GM23338 (cell line): ENCODE measurements at regions not wholly inside any gene's neighbourhood (a gene's known extent, or its start where the extent isn't known, plus 50 kb on each side); places are given as distances from the start of the nearest gene placed in this dataset.

ENCODE experiments used
- ATAC-seq: fragments of 200-7000 bp; cut with Tn5 transposase; 3 replicates; pipeline ENCODE4 v1.9.1; 2020
- DNase-seq: peaks from one replicate; pipeline ENCODE4 v3.0.0-alpha.2; 2015; ENCODE audit warnings: low spot score
- H2AFZ ChIP-seq: fragments of 200-600 bp; sonication (generic); 2 replicates; pipeline ENCODE4 v1.8.0; 2016; ENCODE audit warnings: antibody characterized with exemption, mild to moderate bottlenecking, moderate library complexity
- H3F3A ChIP-seq: fragments of 200-600 bp; sonication (generic); replicated peaks from 2 replicates; pipeline ENCODE4 v1.8.0; 2017; ENCODE audit warnings: antibody characterized with exemption, mixed run types, low read depth
- H3K27ac ChIP-seq: fragments of 200-600 bp; sonication (generic); 2 replicates; pipeline ENCODE4 v1.6.1; 2016; ENCODE audit warnings: low read depth
- H3K27me3 ChIP-seq: fragments of 200-600 bp; sonication (generic); 2 replicates; pipeline ENCODE4 v1.8.0; 2016; ENCODE audit warnings: mild to moderate bottlenecking, mixed run types, moderate library complexity; ENCODE audit not compliant: insufficient read depth
- H3K36me3 ChIP-seq: fragments of 200-600 bp; sonication (generic); 2 replicates; pipeline ENCODE4 v1.8.0; 2016; ENCODE audit warnings: mild to moderate bottlenecking; ENCODE audit not compliant: insufficient read depth
- H3K4me1 ChIP-seq: fragments of 200-600 bp; sonication (generic); 2 replicates; pipeline ENCODE4 v1.8.0; 2016; ENCODE audit warnings: mild to moderate bottlenecking, moderate library complexity; ENCODE audit not compliant: insufficient read depth
- H3K4me2 ChIP-seq: fragments of 200-600 bp; sonication (generic); 2 replicates; pipeline ENCODE4 v1.7.1; 2017; ENCODE audit warnings: mixed run types
- H3K4me3 ChIP-seq: fragments of 200-600 bp; sonication (generic); 2 replicates; pipeline ENCODE4 v1.6.1; 2016; ENCODE audit warnings: mixed run types
- H3K79me2 ChIP-seq: fragments of 200-600 bp; sonication (generic); replicated peaks from 2 replicates; pipeline ENCODE4 v1.8.0; 2017; ENCODE audit warnings: mild to moderate bottlenecking; ENCODE audit not compliant: insufficient read depth
- H3K9me2 ChIP-seq: fragments of 200-600 bp; sonication (generic); 2 replicates; pipeline ENCODE4 v1.8.0; 2017; ENCODE audit not compliant: insufficient read depth
- H4K20me1 ChIP-seq: fragments of 200-600 bp; sonication (generic); replicated peaks from 2 replicates; pipeline ENCODE4 v1.8.0; 2017; ENCODE audit warnings: mild to moderate bottlenecking; ENCODE audit not compliant: insufficient read depth
- H3K27ac Mint-ChIP-seq: 2 replicates; pipeline ENCODE4 v1.8.0; 2020; ENCODE audit warnings: inconsistent platforms, mild to moderate bottlenecking, moderate library complexity, mixed read lengths
- H3K27me3 Mint-ChIP-seq: 3 replicates; pipeline ENCODE4 v1.8.0; 2022; ENCODE audit warnings: low read depth, mild to moderate bottlenecking, moderate library complexity, mixed read lengths, inconsistent platforms; ENCODE audit not compliant: insufficient read depth, poor library complexity
- H3K36me3 Mint-ChIP-seq: 3 replicates; pipeline ENCODE4 v1.8.0; 2021; ENCODE audit warnings: low read depth, mild to moderate bottlenecking, inconsistent platforms, moderate library complexity, mixed read lengths
- H3K4me1 Mint-ChIP-seq: 3 replicates; pipeline ENCODE4 v1.8.0; 2020; ENCODE audit warnings: mild to moderate bottlenecking, inconsistent platforms, mixed read lengths
- H3K4me3 Mint-ChIP-seq: 3 replicates; pipeline ENCODE4 v1.8.0; 2021; ENCODE audit warnings: moderate library complexity, mild to moderate bottlenecking, inconsistent platforms, mixed read lengths
- H3K9me3 Mint-ChIP-seq: 3 replicates; pipeline ENCODE4 v1.8.0; 2020; ENCODE audit warnings: moderate library complexity, mild to moderate bottlenecking, inconsistent platforms, mixed read lengths
- CREB1 ChIP-seq: fragments of 250-450 bp; sonication (Bioruptor Pico); IDR thresholded peaks from 2 replicates; pipeline ENCODE4 v1.5.0; 2020; ENCODE audit warnings: low read depth, mild to moderate bottlenecking, moderate library complexity
- EZH2 ChIP-seq: fragments of 200-600 bp; sonication (generic); IDR thresholded peaks from one replicate; pipeline ENCODE4 v1.8.0; 2017; ENCODE audit warnings: antibody characterized with exemption, mild to moderate bottlenecking, low read depth; ENCODE audit not compliant: unreplicated experiment
- EZH2phosphoT487 ChIP-seq: fragments of 200-600 bp; sonication (generic); IDR thresholded peaks from one replicate; pipeline ENCODE4 v1.8.1; 2018; ENCODE audit warnings: antibody characterized with exemption; ENCODE audit not compliant: unreplicated experiment
- JUNB ChIP-seq: IDR thresholded peaks from one replicate; pipeline ENCODE4 v1.6.1; 2016; ENCODE audit warnings: antibody characterized with exemption; ENCODE audit not compliant: unreplicated experiment
- NANOG ChIP-seq: IDR thresholded peaks from 2 replicates; pipeline ENCODE4 v1.6.1; 2016; ENCODE audit warnings: antibody characterized with exemption, borderline replicate concordance
- POLR2AphosphoS5 ChIP-seq: IDR thresholded peaks from 2 replicates; pipeline ENCODE4 v1.6.1; 2016; ENCODE audit warnings: antibody characterized with exemption, low read depth
- STAT1 ChIP-seq: IDR thresholded peaks from one replicate; pipeline ENCODE4 v1.6.1; 2016; ENCODE audit warnings: antibody characterized with exemption; ENCODE audit not compliant: unreplicated experiment
- ZNF114 ChIP-seq: fragments of 250-450 bp; sonication (Bioruptor Pico); IDR thresholded peaks from 2 replicates; pipeline ENCODE4 v1.5.0; 2020; ENCODE audit warnings: mild to moderate bottlenecking, moderate library complexity
- ZNF331 ChIP-seq: fragments of 250-450 bp; sonication (Bioruptor Pico); IDR thresholded peaks from 2 replicates; pipeline ENCODE4 v1.5.0; 2020; ENCODE audit warnings: low read depth, mild to moderate bottlenecking, moderate library complexity
- TF ChIP-seq, protein P1 (sequence below), 2 experiments: fragments of 200-600 bp in 1 of 2; sonication (generic) in 1 of 2; conservative IDR thresholded peaks; 2 replicates each; pipeline versions ENCODE4 v1.5.1 to v1.6.1; 2016 to 2017; ENCODE audit warnings: antibody characterized with exemption in 2 of 2, low read depth in 2 of 2, mild to moderate bottlenecking in 2 of 2, moderate library complexity in 1 of 2
- TF ChIP-seq, protein P2 (sequence below): IDR thresholded peaks from 2 replicates; pipeline ENCODE4 v1.6.1; 2016; ENCODE audit warnings: antibody characterized with exemption
- TF ChIP-seq, protein P3 (sequence below): IDR thresholded peaks from one replicate; pipeline ENCODE4 v1.6.1; 2018; ENCODE audit warnings: antibody characterized with exemption; ENCODE audit not compliant: unreplicated experiment

DNA sequence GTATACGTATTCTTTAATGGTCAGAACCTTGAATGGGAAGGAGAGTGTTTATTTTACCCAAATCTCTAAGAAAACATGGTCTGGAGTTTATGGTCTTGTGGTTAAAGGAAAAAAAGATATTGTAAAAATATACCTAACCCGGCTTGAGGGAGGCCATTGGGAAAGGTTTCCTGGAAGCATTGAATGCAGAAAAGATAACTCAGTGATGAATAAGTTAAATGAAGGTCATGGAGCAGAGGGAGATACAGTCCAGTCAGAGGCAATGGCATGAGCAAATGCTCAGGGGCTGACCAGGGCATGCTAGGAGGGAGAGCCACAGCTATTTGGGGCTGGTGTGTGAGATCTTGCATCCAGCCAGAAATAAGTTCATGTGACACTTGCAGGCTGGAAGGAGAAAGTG is 430.4 kb upstream of the CDH5 start:
- TF ChIP-seq EZH2 (no peak), EZH2phosphoT487 (no peak), ZNF114 (no peak), CREB1 (CRISPR knock-in tag) (no peak), STAT1 (no peak), ZNF331 (no peak), NANOG (no peak), JUNB (no peak), POLR2AphosphoS5 (no peak)
- TF ChIP-seq, protein P1, sequence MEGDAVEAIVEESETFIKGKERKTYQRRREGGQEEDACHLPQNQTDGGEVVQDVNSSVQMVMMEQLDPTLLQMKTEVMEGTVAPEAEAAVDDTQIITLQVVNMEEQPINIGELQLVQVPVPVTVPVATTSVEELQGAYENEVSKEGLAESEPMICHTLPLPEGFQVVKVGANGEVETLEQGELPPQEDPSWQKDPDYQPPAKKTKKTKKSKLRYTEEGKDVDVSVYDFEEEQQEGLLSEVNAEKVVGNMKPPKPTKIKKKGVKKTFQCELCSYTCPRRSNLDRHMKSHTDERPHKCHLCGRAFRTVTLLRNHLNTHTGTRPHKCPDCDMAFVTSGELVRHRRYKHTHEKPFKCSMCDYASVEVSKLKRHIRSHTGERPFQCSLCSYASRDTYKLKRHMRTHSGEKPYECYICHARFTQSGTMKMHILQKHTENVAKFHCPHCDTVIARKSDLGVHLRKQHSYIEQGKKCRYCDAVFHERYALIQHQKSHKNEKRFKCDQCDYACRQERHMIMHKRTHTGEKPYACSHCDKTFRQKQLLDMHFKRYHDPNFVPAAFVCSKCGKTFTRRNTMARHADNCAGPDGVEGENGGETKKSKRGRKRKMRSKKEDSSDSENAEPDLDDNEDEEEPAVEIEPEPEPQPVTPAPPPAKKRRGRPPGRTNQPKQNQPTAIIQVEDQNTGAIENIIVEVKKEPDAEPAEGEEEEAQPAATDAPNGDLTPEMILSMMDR (conservative IDR thresholded peaks at IDR 0.05; ENCODE audit: low read depth in 2 of 2): no peak
- TF ChIP-seq, protein P2, sequence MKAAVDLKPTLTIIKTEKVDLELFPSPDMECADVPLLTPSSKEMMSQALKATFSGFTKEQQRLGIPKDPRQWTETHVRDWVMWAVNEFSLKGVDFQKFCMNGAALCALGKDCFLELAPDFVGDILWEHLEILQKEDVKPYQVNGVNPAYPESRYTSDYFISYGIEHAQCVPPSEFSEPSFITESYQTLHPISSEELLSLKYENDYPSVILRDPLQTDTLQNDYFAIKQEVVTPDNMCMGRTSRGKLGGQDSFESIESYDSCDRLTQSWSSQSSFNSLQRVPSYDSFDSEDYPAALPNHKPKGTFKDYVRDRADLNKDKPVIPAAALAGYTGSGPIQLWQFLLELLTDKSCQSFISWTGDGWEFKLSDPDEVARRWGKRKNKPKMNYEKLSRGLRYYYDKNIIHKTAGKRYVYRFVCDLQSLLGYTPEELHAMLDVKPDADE: no peak

DNA sequence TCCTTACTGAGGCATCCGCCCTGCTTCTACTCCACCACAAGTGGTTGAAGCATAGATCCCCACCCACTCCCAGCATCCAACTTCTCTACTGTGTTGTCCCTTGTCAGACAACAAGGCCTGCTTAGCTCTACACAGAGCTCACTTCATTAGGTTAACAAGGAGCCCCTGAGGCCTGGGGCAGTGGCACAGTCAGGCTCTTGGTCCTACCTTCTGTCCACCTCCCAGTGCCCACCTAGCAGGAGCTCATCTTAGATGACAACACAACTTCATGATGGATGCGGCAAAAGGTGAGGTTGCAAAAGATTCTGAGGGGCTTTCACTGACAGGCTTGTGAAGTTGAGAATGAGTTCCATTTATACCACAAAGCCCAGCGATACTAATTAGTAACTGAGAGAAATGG is 432.0 kb upstream of the CDH5 start:
- Histone ChIP-seq H3K27ac (no peak overlapping the region), H3K79me2 (no peaks in the 10 kb centered on the region), H3K4me2 (no peak overlapping the region), H3K9me2 (peaks cover 6% of the 10 kb centered on the region; the same call in 1 of the 2 replicates), H3F3A (no peaks in the 10 kb centered on the region), H2AFZ (no peak overlapping the region), H3K4me3 (no peak overlapping the region), H3K36me3 (no peaks in the 10 kb centered on the region), H4K20me1 (no peaks in the 10 kb centered on the region), H3K27me3 (no peaks in the 10 kb centered on the region), H3K4me1 (no peaks in the 10 kb centered on the region)
- H3K36me3 Mint-ChIP-seq: peaks cover 2% of the 10 kb centered on the region; the same call in 1 of the 3 replicates
- ATAC-seq: no peak
- no peak for DNase-seq
- no peaks in the 10 kb centered on the region for H3K27me3 Mint-ChIP-seq
- H3K4me1 Mint-ChIP-seq: no peaks in the 10 kb centered on the region
- H3K4me3 Mint-ChIP-seq: no peak overlapping the region
- no peak overlapping the region for H3K27ac Mint-ChIP-seq
- H3K9me3 Mint-ChIP-seq: peaks cover 12% of the 10 kb centered on the region; the same call in 2 of the 3 replicates
- TF ChIP-seq ZNF114 (no peak), NANOG (no peak), STAT1 (no peak), JUNB (no peak), ZNF331 (no peak), POLR2AphosphoS5 (no peak), EZH2phosphoT487 (no peak), EZH2 (no peak)
- TF ChIP-seq, protein P2: no peak
- TF ChIP-seq, protein P1 (conservative IDR thresholded peaks at IDR 0.05; ENCODE audit: low read depth in 2 of 2): no peak
- TF ChIP-seq, protein P3, sequence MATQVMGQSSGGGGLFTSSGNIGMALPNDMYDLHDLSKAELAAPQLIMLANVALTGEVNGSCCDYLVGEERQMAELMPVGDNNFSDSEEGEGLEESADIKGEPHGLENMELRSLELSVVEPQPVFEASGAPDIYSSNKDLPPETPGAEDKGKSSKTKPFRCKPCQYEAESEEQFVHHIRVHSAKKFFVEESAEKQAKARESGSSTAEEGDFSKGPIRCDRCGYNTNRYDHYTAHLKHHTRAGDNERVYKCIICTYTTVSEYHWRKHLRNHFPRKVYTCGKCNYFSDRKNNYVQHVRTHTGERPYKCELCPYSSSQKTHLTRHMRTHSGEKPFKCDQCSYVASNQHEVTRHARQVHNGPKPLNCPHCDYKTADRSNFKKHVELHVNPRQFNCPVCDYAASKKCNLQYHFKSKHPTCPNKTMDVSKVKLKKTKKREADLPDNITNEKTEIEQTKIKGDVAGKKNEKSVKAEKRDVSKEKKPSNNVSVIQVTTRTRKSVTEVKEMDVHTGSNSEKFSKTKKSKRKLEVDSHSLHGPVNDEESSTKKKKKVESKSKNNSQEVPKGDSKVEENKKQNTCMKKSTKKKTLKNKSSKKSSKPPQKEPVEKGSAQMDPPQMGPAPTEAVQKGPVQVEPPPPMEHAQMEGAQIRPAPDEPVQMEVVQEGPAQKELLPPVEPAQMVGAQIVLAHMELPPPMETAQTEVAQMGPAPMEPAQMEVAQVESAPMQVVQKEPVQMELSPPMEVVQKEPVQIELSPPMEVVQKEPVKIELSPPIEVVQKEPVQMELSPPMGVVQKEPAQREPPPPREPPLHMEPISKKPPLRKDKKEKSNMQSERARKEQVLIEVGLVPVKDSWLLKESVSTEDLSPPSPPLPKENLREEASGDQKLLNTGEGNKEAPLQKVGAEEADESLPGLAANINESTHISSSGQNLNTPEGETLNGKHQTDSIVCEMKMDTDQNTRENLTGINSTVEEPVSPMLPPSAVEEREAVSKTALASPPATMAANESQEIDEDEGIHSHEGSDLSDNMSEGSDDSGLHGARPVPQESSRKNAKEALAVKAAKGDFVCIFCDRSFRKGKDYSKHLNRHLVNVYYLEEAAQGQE: no peak

More for the DNA sequence above, 430.4 kb upstream of the CDH5 start:
- no peaks in the 10 kb centered on the region for H3K36me3 ChIP-seq
- no peaks in the 10 kb centered on the region for H3F3A ChIP-seq
- H3K4me1 ChIP-seq: no peaks in the 10 kb centered on the region
- H3K27ac ChIP-seq: no peak overlapping the region
- H2AFZ ChIP-seq: no peak overlapping the region
- H3K4me3 ChIP-seq: no peak overlapping the region
- no peak overlapping the region for H3K4me2 ChIP-seq
- H3K9me2 ChIP-seq: peaks cover 6% of the 10 kb centered on the region; the same call in 1 of the 2 replicates
- Mint-ChIP-seq H3K27me3 (no peaks in the 10 kb centered on the region), H3K27ac (no peak overlapping the region), H3K36me3 (no peaks in the 10 kb centered on the region), H3K9me3 (no peaks in the 10 kb centered on the region), H3K4me3 (no peak overlapping the region), H3K4me1 (no peaks in the 10 kb centered on the region)
- H3K27me3 ChIP-seq: no peaks in the 10 kb centered on the region
- H4K20me1 ChIP-seq: no peaks in the 10 kb centered on the region
- H3K79me2 ChIP-seq: no peaks in the 10 kb centered on the region
- DNase-seq: no peak
- ATAC-seq: no peak
